ENCODE measurements at regions not wholly inside any gene's neighbourhood (a gene's known extent, or its start where the extent isn't known, plus 50 kb on each side); places are given as distances from the start of the nearest gene placed in this dataset.

DNA sequence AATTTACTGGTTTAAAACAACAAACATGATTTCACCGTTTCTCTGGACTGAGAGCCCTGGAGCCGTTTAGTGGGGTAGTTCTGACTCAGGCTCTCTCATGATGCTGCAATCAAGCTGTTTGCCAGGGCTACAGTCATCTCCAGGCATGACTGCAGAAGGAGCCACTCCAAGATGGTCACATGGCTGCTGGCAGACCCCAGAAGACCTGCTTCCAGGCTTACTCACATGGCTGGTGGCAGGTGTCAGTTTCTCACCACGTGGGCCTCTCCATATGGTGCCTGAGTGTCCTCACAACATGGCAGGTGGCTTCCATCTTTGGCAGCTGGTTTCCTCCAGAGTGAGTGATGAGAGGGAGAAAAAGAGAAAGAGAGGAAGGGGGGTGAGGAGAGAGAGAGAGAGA lies 378.3 kb upstream of the RGMA start:
- H3K27me3 ChIP-seq = no peaks in the 10 kb centered on the region
- H3K4me1 ChIP-seq = no peaks in the 10 kb centered on the region
- intact Hi-C loops (cut with DNase I) = no loop called here
- DNase-seq (ENCODE audit: low spot score in 2 of 2) = peak; percentile 60 to 87
- no peaks in the 10 kb centered on the region for H3K36me3 ChIP-seq
- TF ChIP-seq, protein P1, sequence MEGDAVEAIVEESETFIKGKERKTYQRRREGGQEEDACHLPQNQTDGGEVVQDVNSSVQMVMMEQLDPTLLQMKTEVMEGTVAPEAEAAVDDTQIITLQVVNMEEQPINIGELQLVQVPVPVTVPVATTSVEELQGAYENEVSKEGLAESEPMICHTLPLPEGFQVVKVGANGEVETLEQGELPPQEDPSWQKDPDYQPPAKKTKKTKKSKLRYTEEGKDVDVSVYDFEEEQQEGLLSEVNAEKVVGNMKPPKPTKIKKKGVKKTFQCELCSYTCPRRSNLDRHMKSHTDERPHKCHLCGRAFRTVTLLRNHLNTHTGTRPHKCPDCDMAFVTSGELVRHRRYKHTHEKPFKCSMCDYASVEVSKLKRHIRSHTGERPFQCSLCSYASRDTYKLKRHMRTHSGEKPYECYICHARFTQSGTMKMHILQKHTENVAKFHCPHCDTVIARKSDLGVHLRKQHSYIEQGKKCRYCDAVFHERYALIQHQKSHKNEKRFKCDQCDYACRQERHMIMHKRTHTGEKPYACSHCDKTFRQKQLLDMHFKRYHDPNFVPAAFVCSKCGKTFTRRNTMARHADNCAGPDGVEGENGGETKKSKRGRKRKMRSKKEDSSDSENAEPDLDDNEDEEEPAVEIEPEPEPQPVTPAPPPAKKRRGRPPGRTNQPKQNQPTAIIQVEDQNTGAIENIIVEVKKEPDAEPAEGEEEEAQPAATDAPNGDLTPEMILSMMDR (IDR thresholded peaks at IDR 0.05) = no peak
- no peak overlapping the region for H3K4me3 ChIP-seq
- H3K27ac ChIP-seq = no peak overlapping the region
- H3K9me3 ChIP-seq = no peaks in the 10 kb centered on the region

GRCh38 chr15:93466380-93466779 lies 377.4 kb upstream of the RGMA start:
- no peaks in the 10 kb centered on the region for H3K27me3 ChIP-seq
- intact Hi-C loops (cut with DNase I) = no loop called here
- no peak overlapping the region for H3K4me3 ChIP-seq
- H3K9me3 ChIP-seq = no peaks in the 10 kb centered on the region
- no peak overlapping the region for H3K27ac ChIP-seq
- TF ChIP-seq, protein P1 (IDR thresholded peaks at IDR 0.05) = no peak
- H3K4me1 ChIP-seq = no peaks in the 10 kb centered on the region
- DNase-seq (ENCODE audit: low spot score in 2 of 2) = no peak
- no peaks in the 10 kb centered on the region for H3K36me3 ChIP-seq

DNA sequence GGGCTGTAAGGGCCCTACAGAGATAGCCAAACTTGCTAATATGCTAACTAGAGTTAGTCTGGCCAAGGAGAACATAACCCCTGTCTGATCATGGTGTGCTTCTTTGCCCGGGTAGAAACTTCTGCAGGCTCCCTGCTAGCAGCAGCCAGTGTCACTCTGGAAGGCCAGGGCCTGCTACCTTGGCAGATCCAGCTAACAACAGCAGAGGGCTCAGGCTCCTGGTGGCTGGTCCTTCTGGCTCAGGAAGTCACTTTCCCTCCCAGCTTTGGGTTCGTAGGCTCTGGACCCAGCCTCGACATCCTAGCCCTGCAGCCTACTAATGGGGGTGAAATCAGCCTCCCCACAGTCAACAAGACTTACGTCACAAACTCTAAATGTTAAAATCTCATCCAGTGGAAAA lies 373.7 kb upstream of the RGMA start:
- no peak overlapping the region for H3K27ac ChIP-seq
- H3K4me3 ChIP-seq = no peak overlapping the region
- no peak for DNase-seq (ENCODE audit: low spot score in 2 of 2)
- TF ChIP-seq, protein P1 (IDR thresholded peaks at IDR 0.05) = no peak
- H3K4me1 ChIP-seq = no peaks in the 10 kb centered on the region
- no peaks in the 10 kb centered on the region for H3K27me3 ChIP-seq
- no peaks in the 10 kb centered on the region for H3K9me3 ChIP-seq
- H3K36me3 ChIP-seq = no peaks in the 10 kb centered on the region
- intact Hi-C loops (cut with DNase I) = no loop called here

- H3K4me3 ChIP-seq = no peak overlapping the region
Observed at GRCh38 chr15:93460717-93461116, 371.7 kb upstream of the RGMA start.

GRCh38 chr15:93459396-93459795 lies 370.4 kb upstream of the RGMA start:
- H3K9me3 ChIP-seq = no peaks in the 10 kb centered on the region
- no peak overlapping the region for H3K27ac ChIP-seq
- no peaks in the 10 kb centered on the region for H3K27me3 ChIP-seq
- H3K36me3 ChIP-seq = no peaks in the 10 kb centered on the region
- no peak overlapping the region for H3K4me3 ChIP-seq
- no peaks in the 10 kb centered on the region for H3K4me1 ChIP-seq
- TF ChIP-seq, protein P1 (IDR thresholded peaks at IDR 0.05) = no peak
- DNase-seq (ENCODE audit: low spot score in 2 of 2) = no peak
- intact Hi-C loops (cut with DNase I) = loop anchor here (10.0 kb wide), 1 partner anchor 655 kb away; no protein-coding TSS in a partner anchor

More at GRCh38 chr15:93460717-93461116, 371.7 kb upstream of the RGMA start:
- no peaks in the 10 kb centered on the region for H3K4me1 ChIP-seq
- no peak for DNase-seq (ENCODE audit: low spot score in 2 of 2)
- H3K9me3 ChIP-seq = no peaks in the 10 kb centered on the region
- TF ChIP-seq, protein P1 (IDR thresholded peaks at IDR 0.05) = no peak
- intact Hi-C loops (cut with DNase I) = no loop called here
- no peaks in the 10 kb centered on the region for H3K27me3 ChIP-seq
- no peak overlapping the region for H3K27ac ChIP-seq
- H3K36me3 ChIP-seq = no peaks in the 10 kb centered on the region

DNA sequence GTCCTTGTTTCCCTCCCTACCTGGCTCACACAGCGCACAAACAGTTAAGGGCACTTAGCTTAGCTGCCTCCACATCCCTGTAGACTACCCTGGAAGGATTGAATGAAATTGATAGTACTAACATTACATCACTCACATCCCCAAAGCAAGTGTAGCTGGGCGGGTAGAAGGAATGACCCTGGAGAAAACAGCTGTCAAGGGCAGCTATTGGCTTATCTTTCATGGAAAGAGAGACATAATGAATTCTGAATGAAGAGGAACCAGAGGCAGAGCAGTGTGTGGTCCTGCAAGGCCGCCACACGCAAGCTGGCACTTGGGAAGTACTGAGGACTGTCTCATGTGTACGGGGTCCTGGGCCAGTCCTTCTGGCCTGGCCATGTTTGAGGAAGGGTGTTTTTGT lies 369.6 kb upstream of the RGMA start:
- no peak overlapping the region for H3K27ac ChIP-seq
- DNase-seq (ENCODE audit: low spot score in 2 of 2) = no peak
- TF ChIP-seq, protein P1 (IDR thresholded peaks at IDR 0.05) = no peak
- H3K36me3 ChIP-seq = no peaks in the 10 kb centered on the region
- no peaks in the 10 kb centered on the region for H3K9me3 ChIP-seq
- no peaks in the 10 kb centered on the region for H3K27me3 ChIP-seq
- intact Hi-C loops (cut with DNase I) = loop anchor here (10.0 kb wide), 1 partner anchor 654 kb away; no protein-coding TSS in a partner anchor
- no peak overlapping the region for H3K4me3 ChIP-seq
- no peaks in the 10 kb centered on the region for H3K4me1 ChIP-seq

Data from ascending aorta (tissue), 2 donors.